Suprapubic skin (tissue), 4 donors: ENCODE measurements at regions not wholly inside any gene's neighbourhood (a gene's known extent, or its start where the extent isn't known, plus 50 kb on each side); places are given as distances from the start of the nearest gene placed in this dataset.

Source experiments
- DNase-seq, 2 donors: peaks; one replicate each; pipeline ENCODE4 v3.0.0-alpha.2; 2019; ENCODE audit warnings: low spot score in 2 of 2
- H3K27ac ChIP-seq: fragments of 200-600 bp; sonication (generic); one replicate; pipeline ENCODE4 v1.5.1; 2019
- H3K27me3 ChIP-seq: fragments of 200-600 bp; sonication (generic); one replicate; pipeline ENCODE4 v1.5.1; 2019
- H3K36me3 ChIP-seq: fragments of 200-600 bp; sonication (generic); one replicate; pipeline ENCODE4 v1.5.1; 2019
- H3K4me1 ChIP-seq: fragments of 200-600 bp; sonication (generic); one replicate; pipeline ENCODE4 v1.5.1; 2019
- H3K4me3 ChIP-seq: fragments of 200-600 bp; sonication (generic); one replicate; pipeline ENCODE4 v1.5.1; 2019; ENCODE audit warnings: mild to moderate bottlenecking
- H3K9me3 ChIP-seq: fragments of 200-600 bp; sonication (generic); one replicate; pipeline ENCODE4 v1.5.1; 2019
- EP300 ChIP-seq: sonication (generic); formaldehyde crosslinking; IDR thresholded peaks from one replicate; pipeline ENCODE4 v1.6.1; 2017; ENCODE audit warnings: antibody characterized with exemption
- POLR2A ChIP-seq, 2 donors: fragments of 450-650 bp; IDR thresholded peaks; one replicate each; pipeline ENCODE4 v1.6.1; 2017; ENCODE audit warnings: antibody characterized with exemption in 2 of 2, mild to moderate bottlenecking in 2 of 2, moderate library complexity in 2 of 2
- POLR2AphosphoS5 ChIP-seq, 3 donors: sonication (generic); formaldehyde crosslinking; IDR thresholded peaks; one replicate each; pipeline ENCODE4 v1.6.1; 2017; ENCODE audit warnings: antibody characterized with exemption in 3 of 3
- WGBS: methylation state at CpG from one replicate; pipeline ENCODE4 v1.1.5; 2018; 5-methylcytosine and 5-hydroxymethylcytosine counted together
- TF ChIP-seq, protein P1 (sequence below), 2 donors: fragments of 200-600 bp in 1 of 2; fragments of 450-650 bp in 1 of 2; sonication (generic) in 1 of 2; IDR thresholded peaks; one replicate each; pipeline ENCODE4 v1.5.1; 2016 to 2019; ENCODE audit warnings: antibody characterized with exemption in 2 of 2, mild to moderate bottlenecking in 1 of 2, moderate library complexity in 1 of 2

DNA sequence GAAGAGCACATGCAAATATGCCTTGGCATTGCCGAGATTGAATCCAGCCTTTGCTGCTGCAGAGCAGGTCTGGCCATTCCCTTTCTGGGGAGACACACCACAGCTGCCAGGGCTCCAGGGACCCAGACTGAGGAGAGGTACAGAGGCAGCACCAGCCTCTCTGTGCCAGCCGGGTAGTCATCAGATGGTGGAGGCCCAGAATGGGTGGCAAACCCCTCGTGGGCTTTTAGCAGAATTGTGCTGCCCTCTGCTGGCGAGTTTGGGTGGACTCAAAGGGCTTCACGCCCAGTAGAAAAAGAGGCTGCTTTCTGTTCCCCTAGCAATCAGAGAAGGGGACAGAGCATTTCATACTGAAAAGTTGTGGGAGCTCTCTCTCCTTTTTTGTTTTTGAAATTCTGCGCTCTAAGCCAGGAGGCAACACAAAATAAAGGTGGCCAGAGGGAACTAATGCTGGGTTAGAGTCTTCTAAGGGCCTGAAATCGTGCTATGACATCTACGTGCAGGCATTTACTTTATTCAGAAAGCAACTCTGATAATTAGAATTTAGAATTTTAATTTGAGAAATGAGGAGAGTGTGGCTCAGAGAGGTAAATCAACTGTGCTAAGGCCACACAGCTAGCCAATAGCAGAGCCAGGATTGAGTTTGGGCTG is 158.8 kb upstream of the NAV2 start:
- H3K9me3 ChIP-seq = no peaks in the 10 kb centered on the region
- DNase-seq = peak in 1 of 2 donors; percentile 84
- TF ChIP-seq EP300 (no peak), POLR2AphosphoS5 (IDR thresholded peaks at IDR 0.05) (no peak), POLR2A (IDR thresholded peaks at IDR 0.05) (no peak)
- TF ChIP-seq, protein P1, sequence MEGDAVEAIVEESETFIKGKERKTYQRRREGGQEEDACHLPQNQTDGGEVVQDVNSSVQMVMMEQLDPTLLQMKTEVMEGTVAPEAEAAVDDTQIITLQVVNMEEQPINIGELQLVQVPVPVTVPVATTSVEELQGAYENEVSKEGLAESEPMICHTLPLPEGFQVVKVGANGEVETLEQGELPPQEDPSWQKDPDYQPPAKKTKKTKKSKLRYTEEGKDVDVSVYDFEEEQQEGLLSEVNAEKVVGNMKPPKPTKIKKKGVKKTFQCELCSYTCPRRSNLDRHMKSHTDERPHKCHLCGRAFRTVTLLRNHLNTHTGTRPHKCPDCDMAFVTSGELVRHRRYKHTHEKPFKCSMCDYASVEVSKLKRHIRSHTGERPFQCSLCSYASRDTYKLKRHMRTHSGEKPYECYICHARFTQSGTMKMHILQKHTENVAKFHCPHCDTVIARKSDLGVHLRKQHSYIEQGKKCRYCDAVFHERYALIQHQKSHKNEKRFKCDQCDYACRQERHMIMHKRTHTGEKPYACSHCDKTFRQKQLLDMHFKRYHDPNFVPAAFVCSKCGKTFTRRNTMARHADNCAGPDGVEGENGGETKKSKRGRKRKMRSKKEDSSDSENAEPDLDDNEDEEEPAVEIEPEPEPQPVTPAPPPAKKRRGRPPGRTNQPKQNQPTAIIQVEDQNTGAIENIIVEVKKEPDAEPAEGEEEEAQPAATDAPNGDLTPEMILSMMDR (IDR thresholded peaks at IDR 0.05) = peak; percentile 64 to 76
- no peaks in the 10 kb centered on the region for H3K27me3 ChIP-seq
- H3K36me3 ChIP-seq = no peaks in the 10 kb centered on the region
- no peak overlapping the region for H3K27ac ChIP-seq
- no peaks in the 10 kb centered on the region for H3K4me1 ChIP-seq
- 41% methylated on average over 7 of the region's 8 CpGs for WGBS
- no peak overlapping the region for H3K4me3 ChIP-seq

DNA sequence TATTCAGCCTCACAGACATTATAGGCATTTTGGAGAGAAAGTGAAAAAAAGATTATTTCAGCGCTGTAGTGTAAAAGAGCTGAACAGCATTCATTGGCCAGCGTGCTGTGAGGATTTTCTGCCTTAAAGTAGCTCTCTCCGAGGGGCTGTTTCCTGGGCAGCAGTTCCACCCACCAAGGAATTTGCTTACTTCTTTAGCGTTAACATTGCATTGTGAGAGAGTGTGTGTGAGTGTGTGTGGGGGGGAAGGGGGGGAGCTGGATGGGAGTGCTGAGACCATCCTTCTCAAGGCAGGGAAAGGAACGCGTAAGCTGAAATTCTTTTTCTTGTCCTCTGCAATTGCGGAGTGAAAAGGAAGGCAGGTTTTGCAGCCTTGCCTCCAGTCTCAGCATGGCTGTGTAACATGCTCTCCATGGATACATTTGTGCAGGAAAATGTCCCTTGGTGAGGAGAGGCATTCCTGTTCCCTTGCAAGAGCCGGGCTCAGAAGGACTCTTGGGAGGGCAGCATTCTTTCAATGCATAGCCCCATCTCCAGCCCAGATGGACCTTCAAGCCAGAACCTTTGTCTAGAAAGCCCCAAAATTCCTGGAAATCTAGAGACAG is 159.9 kb upstream of the NAV2 start:
- Histone ChIP-seq H3K36me3 (no peaks in the 10 kb centered on the region), H3K9me3 (no peaks in the 10 kb centered on the region), H3K4me1 (no peaks in the 10 kb centered on the region), H3K27me3 (no peaks in the 10 kb centered on the region), H3K27ac (no peak overlapping the region), H3K4me3 (no peak overlapping the region)
- no peak for DNase-seq
- 72% methylated on average over 8 of the region's 8 CpGs for WGBS
- no peak for TF ChIP-seq POLR2A (IDR thresholded peaks at IDR 0.05)
- no peak for TF ChIP-seq EP300
- TF ChIP-seq POLR2AphosphoS5 (IDR thresholded peaks at IDR 0.05) = no peak
- TF ChIP-seq, protein P1 (IDR thresholded peaks at IDR 0.05) = no peak

DNA sequence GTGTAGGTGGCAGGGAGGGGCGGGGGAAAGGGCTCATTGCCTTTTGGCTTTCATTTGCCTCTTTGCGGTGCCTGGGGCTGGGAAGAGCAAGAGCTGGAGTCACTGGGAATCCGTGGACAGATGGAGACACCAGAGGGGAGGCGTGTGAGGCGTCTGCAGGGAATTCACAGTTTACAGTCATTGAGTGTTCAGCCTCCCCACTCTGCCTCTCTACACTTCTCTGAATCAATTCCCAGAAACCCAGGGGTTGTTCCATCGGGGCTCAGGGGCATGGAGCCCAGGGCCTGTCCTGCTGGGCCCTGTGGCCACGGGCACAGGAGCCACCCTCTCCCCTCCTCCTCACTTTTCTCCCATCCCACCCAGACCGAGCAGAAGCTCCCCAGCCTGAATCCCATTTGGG is 160.5 kb upstream of the NAV2 start:
- WGBS = 90% methylated on average over 8 of the region's 8 CpGs
- H3K36me3 ChIP-seq = no peaks in the 10 kb centered on the region
- DNase-seq = no peak
- TF ChIP-seq, protein P1 (IDR thresholded peaks at IDR 0.05) = no peak
- TF ChIP-seq POLR2AphosphoS5 (IDR thresholded peaks at IDR 0.05) (no peak), EP300 (no peak), POLR2A (IDR thresholded peaks at IDR 0.05) (no peak)
- no peaks in the 10 kb centered on the region for H3K9me3 ChIP-seq
- no peak overlapping the region for H3K27ac ChIP-seq
- H3K4me3 ChIP-seq = no peak overlapping the region
- H3K27me3 ChIP-seq = no peaks in the 10 kb centered on the region
- H3K4me1 ChIP-seq = no peaks in the 10 kb centered on the region

DNA sequence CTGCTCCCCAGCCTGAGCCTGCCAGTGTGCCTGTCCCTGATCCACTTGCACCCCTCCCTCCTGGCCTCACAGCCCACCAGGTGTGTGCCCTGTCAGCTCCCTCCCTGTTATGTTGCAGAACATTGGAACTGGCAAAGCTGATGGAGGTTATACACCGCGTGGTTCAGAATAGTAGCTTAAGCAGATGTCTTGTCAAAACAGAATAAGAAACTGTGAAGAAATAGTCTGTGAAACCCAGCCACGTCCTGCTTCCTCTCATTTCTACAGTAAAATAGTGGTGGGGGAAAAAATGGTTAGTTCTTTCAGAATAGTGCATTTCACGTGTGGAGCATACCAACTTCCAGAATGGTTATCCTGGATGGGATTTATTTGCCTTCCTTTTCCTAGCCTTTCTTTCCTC is 161.2 kb upstream of the NAV2 start:
- DNase-seq = no peak
- H3K4me3 ChIP-seq = no peak overlapping the region
- H3K36me3 ChIP-seq = no peaks in the 10 kb centered on the region
- no peaks in the 10 kb centered on the region for H3K9me3 ChIP-seq
- 88% methylated on average over 4 of the region's 4 CpGs for WGBS
- H3K4me1 ChIP-seq = no peaks in the 10 kb centered on the region
- no peak overlapping the region for H3K27ac ChIP-seq
- no peak for TF ChIP-seq POLR2A (IDR thresholded peaks at IDR 0.05)
- TF ChIP-seq, protein P1 (IDR thresholded peaks at IDR 0.05) = no peak
- TF ChIP-seq POLR2AphosphoS5 (IDR thresholded peaks at IDR 0.05) = no peak
- TF ChIP-seq EP300 = no peak
- H3K27me3 ChIP-seq = no peaks in the 10 kb centered on the region

DNA sequence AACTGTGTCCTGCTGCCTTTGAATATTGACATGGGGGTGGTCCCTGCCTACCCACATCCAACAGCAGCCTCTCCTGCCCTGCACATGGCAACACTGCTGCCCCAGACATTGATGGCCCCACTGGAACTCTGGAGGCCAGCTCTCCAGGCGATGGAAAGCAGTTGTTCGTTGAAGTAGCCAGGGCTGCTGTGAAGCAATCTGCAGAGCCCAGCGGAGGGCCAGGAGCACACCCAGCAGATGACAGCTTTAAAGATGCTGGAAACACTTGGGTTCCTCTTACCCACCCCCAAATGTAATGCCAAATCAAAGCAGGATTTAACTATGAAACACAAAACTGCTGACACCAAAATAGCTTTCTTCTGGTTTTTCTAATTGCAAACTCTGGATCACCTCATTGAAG is 165.6 kb upstream of the NAV2 start:
- Histone ChIP-seq H3K9me3 (no peaks in the 10 kb centered on the region), H3K4me3 (no peak overlapping the region), H3K27me3 (no peaks in the 10 kb centered on the region), H3K27ac (no peak overlapping the region), H3K4me1 (no peaks in the 10 kb centered on the region), H3K36me3 (no peaks in the 10 kb centered on the region)
- DNase-seq = no peak
- WGBS = 80% methylated on average over 2 of the region's 3 CpGs
- no peak for TF ChIP-seq EP300
- TF ChIP-seq, protein P1 (IDR thresholded peaks at IDR 0.05) = no peak
- no peak for TF ChIP-seq POLR2AphosphoS5 (IDR thresholded peaks at IDR 0.05)
- no peak for TF ChIP-seq POLR2A (IDR thresholded peaks at IDR 0.05)
